Middle frontal gyrus (tissue), 1 donor: ENCODE measurements at regions not wholly inside any gene's neighbourhood (a gene's known extent, or its start where the extent isn't known, plus 50 kb on each side); places are given as distances from the start of the nearest gene placed in this dataset.

Experiments used
- DNase-seq: peaks from one replicate; pipeline ENCODE4 v3.0.0-alpha.2; 2015; ENCODE audit warnings: low spot score; ENCODE audit errors: extremely low spot score

DNA sequence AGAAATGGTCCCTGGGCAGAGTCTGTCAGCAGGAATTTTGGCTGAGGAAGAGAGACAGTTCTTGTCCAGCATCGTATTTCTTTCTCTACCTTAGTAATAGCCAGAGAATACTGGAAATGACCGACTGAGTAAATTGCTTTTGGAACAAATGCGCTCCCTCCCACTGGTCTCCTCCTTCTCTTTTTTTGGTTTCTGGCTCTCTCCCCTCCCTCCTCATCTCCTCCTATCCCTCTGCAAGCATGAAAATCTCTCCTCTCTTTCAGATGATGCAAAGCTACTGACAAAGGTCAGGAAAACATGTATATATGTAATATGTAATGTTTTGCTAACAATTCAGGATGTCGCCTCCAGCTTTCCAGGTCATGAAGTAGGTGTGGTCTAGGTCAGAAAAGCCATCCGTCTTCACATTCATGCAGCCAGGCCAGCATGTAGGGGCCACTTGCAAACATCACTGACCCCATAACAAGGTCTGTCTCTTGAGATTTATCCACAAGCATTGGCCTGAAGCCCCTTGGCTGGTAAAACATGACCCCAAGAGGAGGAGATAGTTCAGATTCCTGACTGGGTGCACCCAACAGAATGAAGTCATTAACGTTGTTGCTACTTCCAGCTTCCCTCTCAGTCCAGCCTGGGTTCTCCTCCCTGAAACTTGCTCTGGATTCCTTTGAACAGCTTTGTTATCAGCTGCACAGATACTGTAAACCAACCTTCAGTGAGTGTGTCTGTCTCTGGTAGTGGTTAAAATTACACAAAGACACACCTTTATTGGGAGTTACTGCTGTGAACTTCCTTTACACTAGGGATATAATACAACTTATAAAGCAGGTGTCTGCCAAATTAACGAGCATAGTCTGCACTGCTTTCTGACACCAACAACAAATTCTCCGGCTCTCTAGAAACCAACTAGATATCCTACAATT is 864.4 kb upstream of the KLHL29 start:
- no peak for DNase-seq

GRCh38 chr2:22521620-22522019 is 863.4 kb upstream of the KLHL29 start:
- DNase-seq = no peak

DNA sequence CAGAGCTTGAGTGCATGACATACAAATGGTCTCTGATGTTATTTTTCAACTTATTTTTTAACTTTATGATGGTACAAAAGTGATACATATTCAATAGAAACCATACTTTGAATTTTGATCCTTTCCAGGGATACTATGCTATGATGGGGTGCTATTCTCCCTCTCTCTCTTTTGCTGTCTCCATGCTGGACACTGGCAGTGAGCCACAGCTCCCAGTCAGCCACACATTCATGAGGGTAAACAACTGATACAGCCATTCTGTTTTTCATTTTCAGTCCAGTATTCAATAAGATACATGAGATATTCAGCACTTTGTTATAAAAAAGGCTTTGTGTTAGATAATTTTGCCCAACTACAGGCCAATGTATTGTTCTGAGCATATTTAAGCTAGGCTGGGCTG is 859.3 kb upstream of the KLHL29 start:
- DNase-seq = no peak

GRCh38 chr2:22530131-22530530 is 854.8 kb upstream of the KLHL29 start:
- no peak for DNase-seq

DNA sequence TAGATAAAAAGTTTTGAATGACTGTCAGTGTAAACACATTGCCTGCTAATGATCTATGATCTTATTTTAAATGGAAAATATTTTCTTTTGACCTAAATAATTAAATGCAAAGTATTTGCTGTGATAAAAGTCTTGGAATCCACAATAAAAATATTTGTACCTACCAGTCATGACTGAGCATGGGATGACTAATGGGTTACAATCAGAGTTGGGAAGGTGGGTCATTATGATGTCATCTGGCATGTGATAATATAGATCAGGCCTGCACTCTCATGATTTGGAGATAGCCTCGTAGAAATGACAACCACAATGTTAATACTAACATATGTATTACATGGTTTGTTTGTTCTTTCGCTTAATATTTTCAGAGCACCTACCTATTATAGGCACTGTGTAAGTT is 848.8 kb upstream of the KLHL29 start:
- no peak for DNase-seq

DNA sequence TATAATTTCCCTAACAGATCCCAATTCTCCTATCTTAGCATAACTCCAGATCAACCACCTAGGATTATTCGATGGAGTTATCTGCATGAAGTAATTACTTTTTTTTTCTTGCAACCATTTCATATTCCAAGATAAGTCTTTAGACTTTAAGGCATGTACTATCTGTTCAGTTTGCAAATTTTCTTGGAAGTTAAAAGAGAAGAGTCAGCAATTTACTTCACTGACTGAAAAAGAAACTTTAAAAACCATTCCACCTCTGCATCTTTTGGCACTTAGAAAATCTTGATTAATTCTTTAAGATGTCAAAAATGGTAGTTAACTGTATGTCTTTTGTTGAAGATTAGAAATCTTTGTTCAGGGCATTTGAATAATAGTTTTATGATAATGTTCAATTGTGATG is 830.5 kb upstream of the KLHL29 start:
- no peak for DNase-seq

GRCh38 chr2:22557406-22557805 is 827.6 kb upstream of the KLHL29 start:
- DNase-seq = no peak

- DNase-seq = no peak
Observed at GRCh38 chr2:22560021-22560420, 825.0 kb upstream of the KLHL29 start.

- no peak for DNase-seq
Observed at GRCh38 chr2:22579341-22579740, 805.6 kb upstream of the KLHL29 start.

DNA sequence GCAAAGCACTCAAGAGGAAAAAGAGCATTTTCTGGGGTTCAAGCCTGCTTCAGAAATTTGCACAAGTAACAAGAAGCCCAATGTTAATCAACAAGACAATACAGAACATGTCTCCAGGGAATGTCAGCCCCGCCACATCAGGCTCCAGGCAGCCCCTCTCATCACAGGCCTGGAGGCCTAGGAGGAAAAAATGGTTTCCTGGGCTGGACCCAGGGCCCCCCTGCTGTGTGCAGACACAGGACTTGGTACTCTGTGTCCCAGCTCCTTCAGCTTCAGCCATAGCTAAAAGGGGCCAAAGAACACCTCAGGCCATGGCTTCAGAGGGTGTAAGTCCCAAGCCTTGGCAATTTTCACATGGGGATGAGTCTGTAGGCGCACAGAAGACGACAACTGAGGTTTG is 802.9 kb upstream of the KLHL29 start:
- no peak for DNase-seq

GRCh38 chr2:22596306-22596705 is 788.7 kb upstream of the KLHL29 start:
- no peak for DNase-seq

- no peak for DNase-seq
Observed at GRCh38 chr2:22600156-22600555, 784.8 kb upstream of the KLHL29 start.

DNA sequence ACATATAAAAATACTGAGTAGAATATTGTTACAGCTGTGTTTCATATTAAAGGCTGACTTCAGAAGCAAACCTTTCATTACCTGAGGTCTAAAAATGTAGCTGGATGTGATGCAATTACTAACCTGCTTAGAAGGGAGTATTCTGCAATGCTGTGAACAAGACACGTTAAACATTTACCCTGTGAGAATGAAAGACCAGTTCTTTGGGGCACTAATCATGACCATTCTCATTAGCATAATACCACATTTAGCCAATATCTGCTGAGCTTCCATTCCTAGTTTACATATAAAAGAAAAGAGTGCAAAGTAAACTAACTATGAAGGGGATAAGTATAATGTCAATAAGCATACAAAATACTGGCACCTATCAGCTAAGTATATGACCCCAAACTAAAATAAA is 784.0 kb upstream of the KLHL29 start:
- DNase-seq = no peak

DNA sequence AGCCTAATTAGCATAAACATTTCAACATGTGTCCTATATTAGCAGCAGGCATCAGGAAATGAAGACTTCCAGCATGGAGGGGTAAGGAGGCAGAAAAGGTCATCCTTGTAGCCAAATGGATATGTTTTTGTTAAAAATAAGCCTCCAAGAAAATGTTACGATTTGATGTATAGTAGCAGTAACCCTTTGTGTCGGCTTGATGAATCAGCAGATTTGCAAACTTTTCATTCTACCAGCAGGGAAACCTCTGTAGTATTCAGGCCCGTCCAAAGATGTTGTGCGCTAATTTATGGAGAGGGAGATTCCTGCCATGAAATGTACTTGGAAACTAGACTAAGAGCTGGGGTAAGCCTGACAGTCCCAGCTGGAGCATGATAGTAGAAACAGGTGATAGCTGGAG is 780.8 kb upstream of the KLHL29 start:
- DNase-seq = no peak

DNA sequence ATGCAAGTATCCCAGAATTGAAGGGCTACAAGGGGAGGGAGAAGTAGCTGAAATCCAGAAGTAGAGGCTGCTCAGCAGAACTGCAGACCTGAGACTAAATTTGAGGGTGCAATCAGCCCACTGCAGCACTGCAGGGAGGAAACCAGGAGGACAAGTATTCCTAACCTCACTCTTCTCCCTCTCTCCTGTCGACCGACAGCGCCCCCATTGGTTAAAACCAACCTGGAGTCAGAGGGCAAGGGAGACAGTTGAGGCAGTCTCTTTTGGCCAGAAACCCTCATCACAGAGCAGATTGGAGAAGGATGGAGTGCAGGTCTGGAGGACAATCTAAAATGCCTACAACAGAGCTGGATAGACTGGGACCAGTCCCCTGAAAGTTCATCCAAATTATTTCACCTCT is 768.9 kb upstream of the KLHL29 start:
- no peak for DNase-seq

DNA sequence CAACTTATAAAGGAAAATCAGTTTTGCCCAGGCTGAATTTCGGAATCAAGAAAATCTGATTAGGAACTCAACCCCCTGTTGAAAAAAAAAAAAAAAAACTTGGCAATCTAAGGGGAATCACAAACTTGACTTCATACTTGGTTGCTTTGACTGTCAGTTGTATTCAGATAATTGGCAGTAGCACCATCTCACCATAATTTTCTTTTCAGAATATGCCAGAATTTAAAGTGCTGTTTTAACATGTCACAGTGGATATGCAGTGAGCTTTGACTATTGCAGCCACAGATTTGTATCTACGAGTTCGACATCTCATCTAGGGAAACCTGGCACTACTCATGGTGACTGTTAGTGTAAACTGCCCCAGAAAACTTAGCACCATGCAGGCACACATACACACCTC is 761.4 kb upstream of the KLHL29 start:
- DNase-seq = no peak

- DNase-seq = no peak
Observed at GRCh38 chr2:22626621-22627020, 758.4 kb upstream of the KLHL29 start.

- no peak for DNase-seq
Observed at GRCh38 chr2:22628221-22628620, 756.8 kb upstream of the KLHL29 start.

DNA sequence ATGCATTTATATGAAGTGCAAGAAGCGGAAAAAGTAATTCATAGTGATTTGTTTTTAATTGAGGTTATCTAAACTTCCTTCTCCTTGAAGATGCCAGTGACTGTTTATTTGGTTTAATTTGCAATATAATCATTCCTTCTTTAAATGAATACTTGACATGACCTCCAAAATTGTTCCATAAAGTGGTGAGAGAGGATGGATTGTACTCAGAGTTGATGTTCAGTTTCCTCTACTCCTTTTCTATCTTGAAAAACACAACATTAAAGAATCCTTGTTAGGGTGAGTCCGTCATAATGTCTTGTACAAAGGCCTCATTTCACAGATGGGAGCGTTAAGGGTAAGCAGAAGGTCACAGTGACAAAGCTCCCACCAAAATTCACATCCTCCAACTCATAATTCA is 756.1 kb upstream of the KLHL29 start:
- no peak for DNase-seq

- DNase-seq = no peak
Observed at GRCh38 chr2:22634167-22634566, 750.8 kb upstream of the KLHL29 start.

- DNase-seq = no peak
Observed at GRCh38 chr2:22656426-22656825, 728.6 kb upstream of the KLHL29 start.

GRCh38 chr2:22673529-22673928 is 711.5 kb upstream of the KLHL29 start:
- DNase-seq = no peak

DNA sequence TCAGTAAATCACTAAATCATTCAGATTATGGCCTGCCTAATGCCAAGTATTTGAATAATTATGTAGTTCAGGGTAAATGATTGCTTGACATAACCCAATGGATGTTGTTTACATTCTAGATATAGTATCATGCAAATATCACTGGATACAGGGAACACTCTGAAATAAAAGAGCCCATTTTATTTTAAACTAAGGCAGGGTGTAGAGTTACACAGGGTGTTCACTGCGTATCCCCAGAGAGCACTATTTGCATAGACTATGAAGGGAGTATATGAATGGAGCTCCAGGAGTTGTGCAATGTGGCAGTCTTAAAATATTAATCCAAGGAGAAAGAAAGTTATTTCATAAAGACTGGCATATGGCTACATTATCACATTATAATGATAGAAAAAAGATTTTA is 701.1 kb upstream of the KLHL29 start:
- DNase-seq = no peak
